ENCODE measurements at regions not wholly inside any gene's neighbourhood (a gene's known extent, or its start where the extent isn't known, plus 50 kb on each side); places are given as distances from the start of the nearest gene placed in this dataset.

- Histone ChIP-seq H3K4me1 (peaks cover 4% of the 10 kb centered on the region), H3K27me3 (no peaks in the 10 kb centered on the region), H3K9me3 (no peaks in the 10 kb centered on the region), H3K27ac (no peak overlapping the region), H3K4me3 (no peak overlapping the region), H3K36me3 (ENCODE audit: low read depth, missing control alignments) (no peaks in the 10 kb centered on the region)
- DNase-seq, result no peak
- intact Hi-C loops (cut with DNase I; ENCODE audit: low total_unique reads), result no loop called here
- 73 to 87% methylated on average over 5 of the region's 5 CpGs for WGBS, 2 donors
- TF ChIP-seq POLR2A (IDR thresholded peaks at IDR 0.05) (no peak), CTCF (IDR thresholded peaks at IDR 0.05) (no peak)
Measured at GRCh38 chr5:56499901-56500300, 266.8 kb upstream of the ANKRD55 start.

GRCh38 chr5:56499491-56499890, 266.4 kb upstream of the ANKRD55 start:
- Histone ChIP-seq H3K9me3 (no peaks in the 10 kb centered on the region), H3K27me3 (no peaks in the 10 kb centered on the region), H3K36me3 (ENCODE audit: low read depth, missing control alignments) (no peaks in the 10 kb centered on the region), H3K4me3 (no peak overlapping the region), H3K4me1 (peaks cover 4% of the 10 kb centered on the region), H3K27ac (no peak overlapping the region)
- TF ChIP-seq CTCF (IDR thresholded peaks at IDR 0.05) (no peak), POLR2A (IDR thresholded peaks at IDR 0.05) (no peak)
- intact Hi-C loops (cut with DNase I; ENCODE audit: low total_unique reads), result no loop called here
- DNase-seq, result no peak
- WGBS, 2 donors, result 69 to 75% methylated on average over 4 of the region's 4 CpGs

GRCh38 chr5:56498759-56499395, 265.7 kb upstream of the ANKRD55 start:
- Histone ChIP-seq H3K4me3 (no peak overlapping the region), H3K27me3 (no peaks in the 10 kb centered on the region), H3K4me1 (peaks cover 4% of the 10 kb centered on the region), H3K36me3 (ENCODE audit: low read depth, missing control alignments) (no peaks in the 10 kb centered on the region), H3K9me3 (no peaks in the 10 kb centered on the region), H3K27ac (no peak overlapping the region)
- intact Hi-C loops (cut with DNase I; ENCODE audit: low total_unique reads), result no loop called here
- no peak for DNase-seq
- TF ChIP-seq POLR2A (IDR thresholded peaks at IDR 0.05), result no peak
- no peak for TF ChIP-seq CTCF (IDR thresholded peaks at IDR 0.05)
- WGBS, 2 donors, result 71 to 84% methylated on average over 8 to 24 of the region's 24 CpGs

- no peak overlapping the region for H3K4me3 ChIP-seq
- no peak for DNase-seq
- no peaks in the 10 kb centered on the region for H3K36me3 ChIP-seq (ENCODE audit: low read depth, missing control alignments)
- H3K27me3 ChIP-seq, result no peaks in the 10 kb centered on the region
- WGBS, 2 donors, result 33 to 48% methylated on average over 5 of the region's 5 CpGs
- peaks cover 11% of the 10 kb centered on the region for H3K4me1 ChIP-seq
- H3K27ac ChIP-seq, result no peak overlapping the region
- H3K9me3 ChIP-seq, result no peaks in the 10 kb centered on the region
- TF ChIP-seq CTCF (IDR thresholded peaks at IDR 0.05) (no peak), POLR2A (IDR thresholded peaks at IDR 0.05) (no peak)
- intact Hi-C loops (cut with DNase I; ENCODE audit: low total_unique reads), result no loop called here
Measured at GRCh38 chr5:56496581-56497063, 263.5 kb upstream of the ANKRD55 start.

- 43 to 48% methylated on average over 7 of the region's 7 CpGs for WGBS, 2 donors
- Histone ChIP-seq H3K36me3 (ENCODE audit: low read depth, missing control alignments) (no peaks in the 10 kb centered on the region), H3K4me1 (peaks cover 11% of the 10 kb centered on the region), H3K27ac (no peak overlapping the region), H3K27me3 (no peaks in the 10 kb centered on the region), H3K9me3 (no peaks in the 10 kb centered on the region), H3K4me3 (no peak overlapping the region)
- intact Hi-C loops (cut with DNase I; ENCODE audit: low total_unique reads), result no loop called here
- TF ChIP-seq CTCF (IDR thresholded peaks at IDR 0.05) (no peak), POLR2A (IDR thresholded peaks at IDR 0.05) (no peak)
- DNase-seq, result no peak
Measured at GRCh38 chr5:56494300-56494731, 261.2 kb upstream of the ANKRD55 start.

Measured in testis (tissue), 2 donors.